ENCODE measurements at regions not wholly inside any gene's neighbourhood (a gene's known extent, or its start where the extent isn't known, plus 50 kb on each side); places are given as distances from the start of the nearest gene placed in this dataset.

- DNase-seq = no peak
Measured at GRCh38 chr1:218584418-218585155, 239.5 kb downstream of the TGFB2 start.

- no peak for DNase-seq
Measured at GRCh38 chr1:218585511-218586184, 240.5 kb downstream of the TGFB2 start.

GRCh38 chr1:218587900-218588299 is 242.8 kb downstream of the TGFB2 start:
- no peak for DNase-seq

- no peak for DNase-seq
Measured at GRCh38 chr1:218588540-218589172, 243.5 kb downstream of the TGFB2 start.

GRCh38 chr1:218589487-218589886 is 244.4 kb downstream of the TGFB2 start:
- no peak for DNase-seq

- no peak for DNase-seq
Measured at GRCh38 chr1:218591966-218592365, 246.8 kb downstream of the TGFB2 start.

- DNase-seq = no peak
Measured at GRCh38 chr1:218592688-218593087, 247.6 kb downstream of the TGFB2 start.

- no peak for DNase-seq
Measured at GRCh38 chr1:218600968-218601367, 255.8 kb downstream of the TGFB2 start.

GRCh38 chr1:218604217-218604616 is 259.1 kb downstream of the TGFB2 start:
- DNase-seq = no peak

- no peak for DNase-seq
Measured at GRCh38 chr1:218611916-218612585, 266.9 kb downstream of the TGFB2 start.

GRCh38 chr1:218613105-218613504 is 268.0 kb downstream of the TGFB2 start:
- DNase-seq = no peak

GRCh38 chr1:218614031-218614430 is 268.9 kb downstream of the TGFB2 start:
- no peak for DNase-seq

- DNase-seq = no peak
Measured at GRCh38 chr1:218616681-218617080, 271.5 kb downstream of the TGFB2 start.

- DNase-seq = no peak
Measured at GRCh38 chr1:218617986-218618385, 272.9 kb downstream of the TGFB2 start.

- DNase-seq = no peak
Measured at GRCh38 chr1:218620956-218621355, 275.8 kb downstream of the TGFB2 start.

- no peak for DNase-seq
Measured at GRCh38 chr1:218624052-218624451, 278.9 kb downstream of the TGFB2 start.

- DNase-seq = no peak
Measured at GRCh38 chr1:218625393-218625792, 280.3 kb downstream of the TGFB2 start.

GRCh38 chr1:218633238-218633988 is 288.3 kb downstream of the TGFB2 start:
- no peak for DNase-seq

GRCh38 chr1:218634212-218634611 is 289.1 kb downstream of the TGFB2 start:
- DNase-seq = no peak

- no peak for DNase-seq
Measured at GRCh38 chr1:218636548-218636947, 291.4 kb downstream of the TGFB2 start.

GRCh38 chr1:218640173-218640572 is 295.0 kb downstream of the TGFB2 start:
- DNase-seq = no peak

- DNase-seq = no peak
Measured at GRCh38 chr1:218642033-218642948, 297.2 kb downstream of the TGFB2 start.

Measured in NCI-H1092 (cell line).